HG03108 (cell line): ENCODE measurements at regions not wholly inside any gene's neighbourhood (a gene's known extent, or its start where the extent isn't known, plus 50 kb on each side); places are given as distances from the start of the nearest gene placed in this dataset.

Experiments
- ATAC-seq: cut with Tn5 transposase; IDR thresholded peaks from one replicate; pipeline ENCODE4 v1.9.1; 2021; ENCODE audit warnings: moderate library complexity; ENCODE audit not compliant: unreplicated experiment

DNA sequence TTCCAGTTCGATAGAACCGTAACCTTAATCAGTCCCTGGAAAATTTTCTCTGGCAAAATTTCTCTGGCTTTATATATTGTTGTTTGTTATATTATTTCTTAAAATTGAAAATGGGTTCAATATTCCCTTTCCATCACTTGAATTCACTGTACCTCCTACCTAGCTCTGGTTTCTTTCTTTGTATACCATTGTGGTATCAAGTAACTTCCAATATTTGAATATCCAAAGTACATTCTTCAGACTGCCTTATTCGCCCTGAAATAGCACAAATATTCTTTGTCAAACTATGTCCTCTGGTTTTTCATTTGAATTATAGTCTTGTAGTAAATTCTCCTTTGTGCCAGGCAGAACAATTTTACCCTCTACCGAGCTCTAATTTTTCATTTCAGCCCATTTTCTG is 541.6 kb downstream of the REEP3 start:
- ATAC-seq = no peak

- no peak for ATAC-seq
These were observed 545.9 kb downstream of the REEP3 start for GRCh38 chr10:64067009-64067606.

DNA sequence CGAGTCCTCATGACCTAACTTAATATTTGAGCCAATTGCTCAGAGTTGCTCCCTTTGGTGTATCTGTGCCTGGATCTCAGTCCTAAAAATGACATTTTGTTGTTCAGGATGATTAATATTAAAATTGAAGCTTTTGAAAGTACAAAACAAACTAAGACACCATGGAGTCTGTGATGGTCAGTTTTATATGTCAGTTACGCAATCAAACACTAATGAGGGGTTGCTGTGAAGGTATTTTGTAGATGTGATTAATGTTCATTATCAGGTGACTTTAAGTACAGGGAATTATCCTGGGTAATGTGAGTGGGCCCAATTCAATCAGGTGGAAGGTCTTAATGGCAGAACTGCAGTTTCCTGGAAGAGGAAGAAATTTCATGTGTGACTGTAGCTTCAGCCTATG is 546.7 kb downstream of the REEP3 start:
- ATAC-seq = no peak

- no peak for ATAC-seq
These were observed 549.0 kb downstream of the REEP3 start for GRCh38 chr10:64070241-64070640.

DNA sequence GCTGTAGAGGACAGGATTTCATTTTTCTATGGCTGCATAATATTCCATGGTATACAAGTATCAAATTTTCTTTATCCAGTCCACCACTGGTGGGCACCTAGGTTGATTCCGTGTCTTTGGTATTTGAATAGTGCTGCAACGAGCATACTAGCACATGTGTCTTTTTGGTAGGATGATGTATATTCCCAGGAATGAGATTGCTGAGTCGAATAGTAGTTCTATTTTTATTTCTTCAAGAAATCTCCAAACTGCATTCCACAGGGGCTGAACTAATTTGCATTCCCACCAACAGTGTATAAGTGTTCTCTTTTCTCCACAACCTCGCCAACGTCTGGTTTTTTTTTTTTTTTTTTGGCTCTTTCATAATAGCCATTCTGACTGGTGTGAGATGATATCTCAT is 550.0 kb downstream of the REEP3 start:
- no peak for ATAC-seq

GRCh38 chr10:64075604-64076003 is 554.4 kb downstream of the REEP3 start:
- ATAC-seq = no peak

DNA sequence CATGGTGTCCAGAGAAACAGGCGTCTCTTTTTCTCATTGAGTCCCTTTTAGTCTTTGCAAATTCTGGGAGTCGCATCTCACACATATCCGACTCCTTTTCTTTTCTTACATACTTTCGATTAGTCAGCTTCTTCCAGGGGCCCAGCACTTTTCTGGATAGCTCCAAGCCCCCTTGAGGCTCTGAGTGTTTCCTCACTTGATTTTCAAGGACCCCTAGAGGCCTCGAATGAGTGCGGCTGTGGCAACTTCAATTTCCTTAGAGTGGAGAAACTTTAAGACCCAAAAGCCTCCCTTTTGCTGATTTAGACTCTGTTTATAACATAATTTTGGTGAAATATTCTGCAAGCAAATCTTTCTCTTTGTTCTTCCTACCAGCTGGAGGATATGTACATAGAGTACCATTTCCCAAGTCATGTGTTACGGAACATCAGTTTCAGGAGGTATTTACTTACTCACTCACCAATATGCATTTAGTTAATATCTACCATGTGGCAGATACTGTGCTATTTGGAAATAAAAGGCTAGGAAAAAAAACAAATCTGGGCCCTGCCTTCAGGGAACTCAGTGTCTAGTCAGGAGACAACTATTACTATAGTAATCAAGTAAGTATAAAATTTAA is 555.2 kb downstream of the REEP3 start:
- ATAC-seq = no peak

- ATAC-seq = no peak
These were observed 558.1 kb downstream of the REEP3 start for GRCh38 chr10:64079341-64079740.

DNA sequence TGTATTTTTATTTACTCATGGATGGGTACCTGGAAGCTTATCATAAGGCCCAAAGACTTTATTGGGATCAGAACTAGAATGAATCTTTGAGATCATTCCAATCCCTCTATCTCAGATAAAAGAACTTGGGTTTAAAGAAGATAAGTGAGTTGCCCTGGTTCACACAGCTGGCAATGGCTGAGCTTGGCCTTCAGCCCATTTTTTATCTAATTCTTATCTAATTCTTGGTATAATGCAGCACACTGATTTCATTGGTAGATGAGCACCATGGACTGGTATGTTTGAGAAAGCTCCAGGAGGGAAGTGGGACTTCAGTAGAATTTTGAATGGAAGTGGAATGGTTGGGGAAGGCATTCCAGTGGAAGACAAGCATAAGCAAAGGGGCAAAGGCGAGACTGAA is 558.9 kb downstream of the REEP3 start:
- no peak for ATAC-seq

GRCh38 chr10:64081947-64082482 is 560.8 kb downstream of the REEP3 start:
- ATAC-seq = no peak

DNA sequence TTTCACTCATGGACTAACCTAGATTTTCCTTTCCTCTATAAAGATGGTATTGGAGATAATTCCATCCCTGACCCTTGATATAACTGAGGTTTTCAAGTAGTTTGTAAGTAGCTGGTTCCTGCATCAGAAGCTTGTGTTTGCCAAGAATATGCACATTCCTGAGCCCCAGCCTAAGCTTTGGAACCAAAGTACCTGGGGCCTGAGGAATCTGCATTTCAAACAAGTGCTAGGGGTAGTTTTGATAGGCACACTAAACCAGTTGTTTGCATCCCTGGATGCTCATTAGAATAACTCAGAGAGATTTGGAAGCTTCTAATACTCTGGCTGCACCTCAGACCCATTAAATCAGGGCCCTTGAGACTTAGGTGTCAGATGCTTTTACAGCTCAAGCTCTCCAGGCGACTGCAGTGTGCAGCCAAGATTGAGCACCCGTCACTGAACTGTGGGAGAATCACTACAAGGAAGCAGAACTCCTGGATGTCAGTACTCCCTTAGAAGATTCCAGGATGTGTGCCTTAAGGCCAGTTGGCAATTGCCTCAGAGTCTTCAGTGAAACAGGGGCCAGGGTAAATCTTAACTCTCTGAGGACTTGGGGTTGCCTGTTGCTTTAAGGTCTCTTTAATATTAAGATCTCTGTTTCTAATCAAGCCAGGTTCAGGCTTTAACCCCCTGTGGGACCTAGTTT is 565.0 kb downstream of the REEP3 start:
- no peak for ATAC-seq

- ATAC-seq = no peak
These were observed 568.4 kb downstream of the REEP3 start for GRCh38 chr10:64089648-64090047.

- ATAC-seq = no peak
These were observed 569.7 kb downstream of the REEP3 start for GRCh38 chr10:64090865-64091264.

GRCh38 chr10:64091897-64092296 is 570.7 kb downstream of the REEP3 start:
- no peak for ATAC-seq

DNA sequence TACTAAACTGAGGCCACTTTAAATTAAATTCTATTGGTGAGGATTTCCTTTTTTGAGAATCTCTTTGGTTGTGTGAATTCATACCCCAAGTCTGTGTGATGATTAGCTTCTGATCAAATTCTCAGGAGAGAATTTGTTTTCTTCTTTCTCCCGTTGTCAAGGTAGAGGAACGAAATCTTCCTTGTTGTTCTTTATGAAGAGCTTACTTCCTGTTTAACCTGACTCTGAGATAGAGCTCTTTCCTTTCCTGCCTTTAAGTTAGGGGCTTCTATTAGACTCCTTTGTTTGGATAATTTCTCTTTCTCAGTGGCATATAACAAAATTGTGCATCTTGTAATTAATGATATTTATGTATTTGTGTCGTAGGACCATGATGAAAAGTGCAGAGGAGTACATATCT is 572.1 kb downstream of the REEP3 start:
- no peak for ATAC-seq

- no peak for ATAC-seq
These were observed 572.8 kb downstream of the REEP3 start for GRCh38 chr10:64093946-64094535.

DNA sequence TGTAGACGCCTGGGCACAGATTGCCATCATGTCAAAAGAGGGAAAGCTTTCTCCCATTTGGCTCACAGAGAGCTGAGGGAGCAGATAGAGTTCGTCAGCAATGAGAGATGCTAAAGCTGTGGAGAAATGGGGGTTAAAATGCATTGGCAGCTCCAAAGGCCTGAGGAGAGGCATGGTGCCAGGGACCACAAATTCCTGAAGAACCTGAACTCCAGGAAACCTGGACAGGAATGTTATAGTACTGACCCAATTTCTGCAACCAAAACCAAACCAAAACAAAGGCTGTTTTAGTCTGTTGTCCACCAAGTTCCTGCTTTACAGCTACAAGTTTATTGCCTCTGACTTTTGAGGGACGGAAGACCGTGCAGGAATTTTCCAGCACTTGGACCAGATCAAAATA is 575.7 kb downstream of the REEP3 start:
- ATAC-seq = no peak

- ATAC-seq = no peak
These were observed 576.4 kb downstream of the REEP3 start for GRCh38 chr10:64097391-64098122.

DNA sequence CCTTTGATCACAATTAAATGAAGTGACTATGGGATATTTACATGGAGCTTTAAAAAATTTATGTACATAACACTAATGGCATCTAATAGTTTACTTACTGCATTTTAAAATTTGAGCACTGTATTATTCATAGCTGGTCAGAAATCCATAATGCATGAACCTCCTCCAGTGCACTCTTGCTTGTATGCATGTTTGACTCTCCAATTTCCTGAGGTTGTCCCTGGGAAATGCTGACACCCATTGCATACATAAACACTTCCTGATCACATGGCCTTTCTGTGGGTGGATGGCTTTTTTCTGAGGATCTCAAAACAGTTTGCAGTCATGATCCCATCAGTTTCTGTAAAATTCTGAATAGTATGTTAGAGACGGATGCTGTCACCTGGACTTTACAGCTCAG is 577.8 kb downstream of the REEP3 start:
- ATAC-seq = no peak

- ATAC-seq = no peak
These were observed 580.5 kb downstream of the REEP3 start for GRCh38 chr10:64101606-64102263.

DNA sequence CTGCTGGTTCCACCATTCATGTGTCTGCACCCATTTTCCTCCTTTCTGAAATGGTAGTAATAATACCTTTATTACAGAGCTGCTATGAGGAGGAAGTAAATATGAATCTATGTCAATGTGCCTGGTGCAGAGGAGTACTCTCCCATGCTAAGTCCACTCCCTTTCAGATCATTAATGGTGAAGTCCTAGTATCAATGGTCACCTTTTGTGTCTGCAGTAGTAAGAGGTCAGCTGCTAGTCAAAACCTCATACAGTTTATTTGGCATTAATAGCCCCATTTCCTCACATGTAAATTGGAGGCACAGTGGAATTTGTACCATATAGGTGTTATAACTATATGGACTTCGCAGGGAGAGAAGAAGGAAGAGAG is 581.0 kb downstream of the REEP3 start:
- no peak for ATAC-seq
